CD8-positive, alpha-beta memory T cell (primary cell): ENCODE measurements at regions not wholly inside any gene's neighbourhood (a gene's known extent, or its start where the extent isn't known, plus 50 kb on each side); places are given as distances from the start of the nearest gene placed in this dataset.
"Not testable (repeated sequence)": the region's sequence is repeated elsewhere in the genome, so short reads cannot be mapped to it uniquely, and the experiment has no call there.

ENCODE experiments used
- CTCF ChIA-PET: fragments of 350-600 bp; sonication (Branson Sonifier 250); formaldehyde crosslinking; loops from one replicate; lab custom pipeline; 2021; ENCODE audit warnings: antibody characterized with exemption; lab: Charles Lee
- POLR2A ChIA-PET: fragments of 350-600 bp; sonication (Branson Sonifier 250); formaldehyde crosslinking; loops from one replicate; lab custom pipeline; 2021; ENCODE audit warnings: antibody characterized with exemption; lab: Charles Lee
- DNase-seq, 5 donors: peaks; one replicate each; pipeline versions ENCODE4 v3.0.0 to v3.0.0-alpha.2; 2020 to 2022; ENCODE audit warnings: mixed read lengths in 1 of 5
- H3K27ac ChIP-seq: one replicate; pipeline ENCODE4 v1.7.0; 2013; ENCODE audit warnings: low read depth, mild to moderate bottlenecking, low read length, moderate library complexity
- H3K27me3 ChIP-seq: 2 replicates; pipeline ENCODE4 v1.7.0; 2013; ENCODE audit warnings: low read length, mild to moderate bottlenecking; ENCODE audit not compliant: insufficient read depth, poor library complexity, severe bottlenecking
- H3K36me3 ChIP-seq: 2 replicates; pipeline ENCODE4 v1.7.0; 2013; ENCODE audit warnings: mild to moderate bottlenecking, low read length, moderate library complexity; ENCODE audit not compliant: insufficient read depth
- H3K4me1 ChIP-seq: 2 replicates; pipeline ENCODE4 v1.7.0; 2013; ENCODE audit warnings: mild to moderate bottlenecking, low read length, moderate library complexity; ENCODE audit not compliant: insufficient read depth
- H3K4me3 ChIP-seq: 2 replicates; pipeline ENCODE4 v1.7.0; 2013; ENCODE audit warnings: mild to moderate bottlenecking, low read length
- H3K9me3 ChIP-seq: 2 replicates; pipeline ENCODE4 v1.7.0; 2013; ENCODE audit warnings: mild to moderate bottlenecking, low read length
- H3K27ac Mint-ChIP-seq, 8 donors: one replicate each; pipeline ENCODE4 v1.8.0; 2020 to 2021; ENCODE audit warnings: mixed read lengths in 8 of 8, mild to moderate bottlenecking in 6 of 8, inconsistent platforms in 3 of 8, moderate library complexity in 3 of 8
- H3K27me3 Mint-ChIP-seq, 2 donors: one replicate each; pipeline ENCODE4 v1.8.0; 2020 to 2021; ENCODE audit warnings: mixed read lengths in 2 of 2, mild to moderate bottlenecking in 1 of 2, moderate library complexity in 1 of 2
- H3K36me3 Mint-ChIP-seq, 3 donors: one replicate each; pipeline ENCODE4 v1.8.0; 2020 to 2021; ENCODE audit warnings: mixed read lengths in 3 of 3, inconsistent platforms in 1 of 3, mild to moderate bottlenecking in 1 of 3
- H3K4me1 Mint-ChIP-seq, 3 donors: one replicate each; pipeline ENCODE4 v1.8.0; 2020 to 2021; ENCODE audit warnings: mixed read lengths in 3 of 3, inconsistent platforms in 1 of 3, mild to moderate bottlenecking in 1 of 3
- H3K4me3 Mint-ChIP-seq, 7 donors: one replicate each; pipeline ENCODE4 v1.8.0; 2020 to 2021; ENCODE audit warnings: mixed read lengths in 7 of 7, mild to moderate bottlenecking in 6 of 7, moderate library complexity in 4 of 7, inconsistent platforms in 2 of 7
- H3K9me3 Mint-ChIP-seq, 5 donors: one replicate each; pipeline ENCODE4 v1.8.0; 2020 to 2022; ENCODE audit warnings: mixed read lengths in 5 of 5, mild to moderate bottlenecking in 3 of 5, moderate library complexity in 2 of 5, inconsistent platforms in 1 of 5

- Histone ChIP-seq H3K36me3 (no peaks in the 10 kb centered on the region), H3K4me3 (peak overlapping the region; percentile 49), H3K27me3 (no peaks in the 10 kb centered on the region), H3K9me3 (no peaks in the 10 kb centered on the region), H3K4me1 (peaks cover 9% of the 10 kb centered on the region), H3K27ac (no peak overlapping the region)
- ChIA-PET POLR2A (interaction anchor here (0.7 to 1.9 kb wide), 2 partner anchors 28 to 59 kb away, joined by 3 to 8 read pairs; partner anchors contain the start of gene MORC3), CTCF (interaction anchor here (1.8 to 4.9 kb wide), 4 partner anchors 11 to 120 kb away, joined by 4 to 29 read pairs (median 5); partner anchors contain the start of gene MORC3)
- H3K36me3 Mint-ChIP-seq = peaks cover 9 to 50% (median 14%) of the 10 kb centered on the region in 3 donors
- peak overlapping the region in 6 of 8 donors; percentile 82 to 94 (median 90) for H3K27ac Mint-ChIP-seq
- H3K4me3 Mint-ChIP-seq = peak overlapping the region; percentile 84 to 90 (median 87)
- H3K9me3 Mint-ChIP-seq = no peaks in the 10 kb centered on the region
- DNase-seq = no peak
- no peaks in the 10 kb centered on the region for H3K27me3 Mint-ChIP-seq
- H3K4me1 Mint-ChIP-seq = peaks cover 14 to 15% (median 14%) of the 10 kb centered on the region in 3 donors
Observed at GRCh38 chr21:36260802-36261201, 59.2 kb upstream of the MORC3 start.

GRCh38 chr21:36261459-36261858 is 58.5 kb upstream of the MORC3 start:
- no peaks in the 10 kb centered on the region for H3K9me3 ChIP-seq
- no peak for DNase-seq
- no peak overlapping the region for H3K4me3 Mint-ChIP-seq
- no peak overlapping the region for H3K27ac Mint-ChIP-seq
- CTCF ChIA-PET = interaction anchor here (1.8 to 4.9 kb wide), 4 partner anchors 10 to 120 kb away, joined by 4 to 29 read pairs (median 5); partner anchors contain the start of gene MORC3
- no peaks in the 10 kb centered on the region for H3K36me3 ChIP-seq
- H3K27me3 Mint-ChIP-seq = no peaks in the 10 kb centered on the region
- POLR2A ChIA-PET = interaction anchor here (0.7 kb wide), 1 partner anchor 27 kb away, joined by 3 read pairs; no protein-coding TSS in a partner anchor
- H3K4me1 ChIP-seq = peaks cover 9% of the 10 kb centered on the region
- H3K9me3 Mint-ChIP-seq = no peaks in the 10 kb centered on the region
- H3K36me3 Mint-ChIP-seq = peaks cover 7 to 45% (median 14%) of the 10 kb centered on the region in 3 donors
- H3K4me1 Mint-ChIP-seq = peaks cover 14 to 15% (median 14%) of the 10 kb centered on the region in 3 donors
- no peak overlapping the region for H3K4me3 ChIP-seq
- no peaks in the 10 kb centered on the region for H3K27me3 ChIP-seq
- H3K27ac ChIP-seq = no peak overlapping the region

GRCh38 chr21:36263797-36264196 is 56.2 kb upstream of the MORC3 start:
- Mint-ChIP-seq H3K27me3 (no peaks in the 10 kb centered on the region), H3K27ac (no peak overlapping the region), H3K4me1 (peaks cover 11 to 14% (median 14%) of the 10 kb centered on the region in 3 donors), H3K9me3 (no peaks in the 10 kb centered on the region), H3K4me3 (no peak overlapping the region), H3K36me3 (peaks cover 6 to 47% (median 11%) of the 10 kb centered on the region in 3 donors)
- Histone ChIP-seq H3K4me1 (peaks cover 9% of the 10 kb centered on the region), H3K27ac (no peak overlapping the region), H3K4me3 (no peak overlapping the region), H3K9me3 (no peaks in the 10 kb centered on the region), H3K36me3 (no peaks in the 10 kb centered on the region), H3K27me3 (no peaks in the 10 kb centered on the region)
- POLR2A ChIA-PET = interaction anchor here (0.7 kb wide), 1 partner anchor 955 kb away, joined by 11 read pairs; no protein-coding TSS in a partner anchor
- no peak for DNase-seq
- CTCF ChIA-PET = interaction anchor here (0.7 to 1.1 kb wide), 2 partner anchors 34 to 111 kb away, joined by 3 to 4 read pairs; no protein-coding TSS in a partner anchor

GRCh38 chr21:36265431-36265830 is 54.6 kb upstream of the MORC3 start:
- H3K27ac Mint-ChIP-seq = peak overlapping the region in 1 of 8 donors; percentile 48
- POLR2A ChIA-PET = no interaction called here
- no peak overlapping the region for H3K4me3 Mint-ChIP-seq
- peaks cover 4 to 5% (median 4%) of the 10 kb centered on the region in 3 donors for H3K4me1 Mint-ChIP-seq
- H3K4me3 ChIP-seq = no peak overlapping the region
- no peaks in the 10 kb centered on the region for H3K9me3 ChIP-seq
- H3K36me3 Mint-ChIP-seq = peaks cover 6 to 50% (median 11%) of the 10 kb centered on the region in 3 donors
- no peaks in the 10 kb centered on the region for H3K4me1 ChIP-seq
- no peaks in the 10 kb centered on the region for H3K27me3 Mint-ChIP-seq
- H3K9me3 Mint-ChIP-seq = no peaks in the 10 kb centered on the region
- H3K36me3 ChIP-seq = no peaks in the 10 kb centered on the region
- H3K27me3 ChIP-seq = no peaks in the 10 kb centered on the region
- no peak overlapping the region for H3K27ac ChIP-seq
- CTCF ChIA-PET = interaction anchor here (1.4 kb wide), 1 partner anchor 54 kb away, joined by 3 read pairs; the partner anchor contains the start of gene MORC3
- DNase-seq = no peak

GRCh38 chr21:36267828-36268227 is 52.2 kb upstream of the MORC3 start:
- H3K36me3 Mint-ChIP-seq = peaks cover 4 to 51% (median 14%) of the 10 kb centered on the region in 3 donors
- H3K27me3 Mint-ChIP-seq, H3K36me3 ChIP-seq, H3K9me3 ChIP-seq, H3K27ac Mint-ChIP-seq, H3K4me1 Mint-ChIP-seq, H3K27me3 ChIP-seq, POLR2A ChIA-PET, H3K9me3 Mint-ChIP-seq, H3K27ac ChIP-seq, DNase-seq, CTCF ChIA-PET, H3K4me3 ChIP-seq, H3K4me1 ChIP-seq, H3K4me3 Mint-ChIP-seq: not testable (repeated sequence)

GRCh38 chr21:36268264-36268663 is 51.7 kb upstream of the MORC3 start:
- POLR2A ChIA-PET, CTCF ChIA-PET: not testable (repeated sequence)

More at GRCh38 chr21:36268264-36268663, 51.7 kb upstream of the MORC3 start:
- H3K27me3 ChIP-seq, H3K4me3 Mint-ChIP-seq, H3K27ac ChIP-seq, H3K9me3 ChIP-seq, H3K4me3 ChIP-seq, H3K4me1 Mint-ChIP-seq, H3K9me3 Mint-ChIP-seq, H3K27ac Mint-ChIP-seq, H3K36me3 ChIP-seq, DNase-seq, H3K27me3 Mint-ChIP-seq, H3K4me1 ChIP-seq: not testable (repeated sequence)
- H3K36me3 Mint-ChIP-seq = peaks cover 4 to 49% (median 14%) of the 10 kb centered on the region in 3 donors
